ENCODE measurements at regions not wholly inside any gene's neighbourhood (a gene's known extent, or its start where the extent isn't known, plus 50 kb on each side); places are given as distances from the start of the nearest gene placed in this dataset.
"Not testable (repeated sequence)": the region's sequence is repeated elsewhere in the genome, so short reads cannot be mapped to it uniquely, and the experiment has no call there.

GRCh38 chr13:65353150-65353549 lies 1877.0 kb downstream of the PCDH9 start:
- H2BK120ac ChIP-seq (ENCODE audit: low read depth, low read length); CTCF ChIA-PET; BruUV-seq (replicated peaks); H3K23ac ChIP-seq (ENCODE audit: low read depth, low read length); H3K36me3 ChIP-seq (ENCODE audit: control insufficient read depth, insufficient read depth, low read length); H3K27me3 ChIP-seq (ENCODE audit: control insufficient read depth, insufficient read depth, low read length); intact Hi-C loops (cut with micrococcal nuclease); H3K56ac ChIP-seq (ENCODE audit: extremely low read depth, insufficient read depth, low read length); H2BK15ac ChIP-seq (ENCODE audit: low read depth, low read length); ATAC-seq (ENCODE audit: low read depth); H4K91ac ChIP-seq (ENCODE audit: insufficient read depth, low read depth, low read length); H3K4ac ChIP-seq (ENCODE audit: low read depth, low read length); POLR2A ChIA-PET (ENCODE audit: unreplicated experiment); H3K4me2 ChIP-seq (ENCODE audit: low read depth, low read length); H3K9me1 ChIP-seq (ENCODE audit: insufficient read depth, low read length); H4K5ac ChIP-seq (ENCODE audit: low read depth, low read length); DNase-seq; in situ Hi-C loops (cut with MboI; ENCODE audit: low sequenced_read_pairs); H2AK5ac ChIP-seq (ENCODE audit: low read depth, low read length); H3K18ac ChIP-seq (ENCODE audit: low read depth, low read length); H3K4me1 ChIP-seq (ENCODE audit: control insufficient read depth, insufficient read depth, low read length); H3K79me1 ChIP-seq (ENCODE audit: low read depth in 1 of 2, low read length in 2 of 2); H2BK5ac ChIP-seq (ENCODE audit: low read depth, low read length, poor library complexity, severe bottlenecking); H3K27ac ChIP-seq (ENCODE audit: insufficient read depth, low read length); H4K20me1 ChIP-seq (ENCODE audit: insufficient read depth, low read length); H2AK9ac ChIP-seq (replicated peaks; ENCODE audit: low read depth, low read length, poor library complexity); H2AFZ ChIP-seq (replicated peaks; ENCODE audit: low read length, poor library complexity); H4K8ac ChIP-seq (ENCODE audit: low read depth in 2 of 2, low read length in 2 of 2); H3K4me3 ChIP-seq (ENCODE audit: insufficient read depth, low read depth, low read length); dilution Hi-C loops (cut with HindIII; ENCODE audit: low sequenced_read_pairs, unreplicated experiment); H3K14ac ChIP-seq (replicated peaks; ENCODE audit: low read depth, low read length); H3K9ac ChIP-seq (ENCODE audit: low read depth, low read length); H3K9me3 ChIP-seq (ENCODE audit: control insufficient read depth, insufficient read depth, low read length); H2BK20ac ChIP-seq (ENCODE audit: low read depth, low read length): not testable (repeated sequence)
- WGBS, 2 experiments (ENCODE audit: extremely low coverage in 2 of 2, insufficient read length in 1 of 2): no CpG with 5 or more reads among the region's 3 CpGs
